HG02840 (cell line): ENCODE measurements at regions not wholly inside any gene's neighbourhood (a gene's known extent, or its start where the extent isn't known, plus 50 kb on each side); places are given as distances from the start of the nearest gene placed in this dataset.

Experiments used
- ATAC-seq: cut with Tn5 transposase; IDR thresholded peaks from one replicate; pipeline ENCODE4 v1.9.1; 2021; ENCODE audit warnings: mild to moderate bottlenecking, moderate library complexity, moderate number of reproducible peaks; ENCODE audit not compliant: unreplicated experiment, low FRiP score

DNA sequence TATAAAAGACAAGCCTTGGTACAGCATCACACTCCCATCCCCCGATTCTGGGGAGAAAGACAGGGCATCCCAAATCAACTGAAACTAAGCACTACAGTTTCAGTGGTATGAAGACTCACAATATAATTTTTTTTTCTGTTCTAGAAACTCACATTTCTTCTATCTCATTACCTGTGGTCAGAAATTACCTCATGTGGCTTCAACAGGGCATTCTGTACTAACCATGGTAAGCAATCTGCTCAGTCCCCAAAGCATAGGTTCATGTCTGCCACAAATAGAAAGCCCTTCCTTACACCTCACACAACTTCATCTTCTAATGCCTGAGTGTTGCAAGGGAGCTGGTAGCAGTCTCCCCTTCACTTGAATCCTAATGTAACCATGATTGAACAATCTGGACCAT is 147.4 kb upstream of the POU2AF2 start:
- no peak for ATAC-seq

DNA sequence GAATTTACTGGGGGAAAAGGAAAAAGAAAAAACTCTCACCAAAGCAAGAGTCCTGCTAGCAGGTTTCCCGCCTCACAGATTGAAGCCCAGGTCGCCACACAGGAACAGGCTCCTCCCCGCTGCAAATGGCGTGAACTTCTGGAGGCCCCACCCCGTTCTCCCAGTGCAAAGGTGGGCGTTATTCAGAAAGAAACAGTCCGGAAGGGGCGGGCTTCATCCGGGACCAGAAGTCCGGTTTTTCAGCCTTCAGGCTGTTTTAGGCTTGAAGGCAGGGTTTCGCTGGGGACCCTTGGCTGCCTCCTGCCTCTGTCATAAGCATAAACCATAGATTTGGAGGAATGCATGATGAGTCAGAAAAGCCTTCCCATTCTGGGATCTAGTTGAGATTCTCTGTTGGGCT is 148.3 kb upstream of the POU2AF2 start:
- ATAC-seq, result no peak

DNA sequence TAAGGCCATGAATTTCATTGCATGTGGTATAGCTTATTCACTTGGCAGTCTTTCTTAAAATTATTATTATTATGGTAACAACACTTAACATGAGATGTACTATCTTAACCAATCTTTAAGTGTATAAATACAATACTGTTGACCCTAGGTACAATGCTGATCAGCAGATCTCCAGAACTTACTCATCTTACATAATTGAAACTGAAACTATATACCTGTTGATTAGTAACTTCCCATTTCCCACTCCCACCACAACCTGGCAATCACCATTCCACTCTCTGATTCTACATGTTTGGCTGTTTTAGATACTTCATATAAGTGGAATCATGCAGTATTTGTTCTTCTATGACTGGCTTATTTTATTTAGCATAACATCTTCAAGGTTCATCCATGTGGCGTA is 150.2 kb upstream of the POU2AF2 start:
- no peak for ATAC-seq

DNA sequence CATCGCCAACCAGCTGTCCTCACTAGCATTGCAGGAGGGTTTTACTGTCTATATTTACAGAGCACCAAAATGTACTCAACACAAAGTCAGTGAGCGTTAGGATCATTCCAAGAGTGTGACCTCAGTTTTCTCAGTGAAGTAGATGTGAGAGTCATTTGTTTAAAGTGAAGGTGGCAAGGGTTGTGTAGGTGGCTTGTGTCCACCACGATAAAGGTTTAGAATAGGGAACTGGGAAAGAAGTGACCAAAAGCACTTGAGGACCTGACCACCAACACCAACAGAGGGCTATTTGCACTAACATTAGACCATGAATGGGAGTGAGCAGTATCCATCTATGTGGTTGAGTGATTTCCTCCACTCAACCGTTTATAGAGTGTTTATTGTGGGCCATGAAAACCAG is 152.5 kb upstream of the POU2AF2 start:
- no peak for ATAC-seq

DNA sequence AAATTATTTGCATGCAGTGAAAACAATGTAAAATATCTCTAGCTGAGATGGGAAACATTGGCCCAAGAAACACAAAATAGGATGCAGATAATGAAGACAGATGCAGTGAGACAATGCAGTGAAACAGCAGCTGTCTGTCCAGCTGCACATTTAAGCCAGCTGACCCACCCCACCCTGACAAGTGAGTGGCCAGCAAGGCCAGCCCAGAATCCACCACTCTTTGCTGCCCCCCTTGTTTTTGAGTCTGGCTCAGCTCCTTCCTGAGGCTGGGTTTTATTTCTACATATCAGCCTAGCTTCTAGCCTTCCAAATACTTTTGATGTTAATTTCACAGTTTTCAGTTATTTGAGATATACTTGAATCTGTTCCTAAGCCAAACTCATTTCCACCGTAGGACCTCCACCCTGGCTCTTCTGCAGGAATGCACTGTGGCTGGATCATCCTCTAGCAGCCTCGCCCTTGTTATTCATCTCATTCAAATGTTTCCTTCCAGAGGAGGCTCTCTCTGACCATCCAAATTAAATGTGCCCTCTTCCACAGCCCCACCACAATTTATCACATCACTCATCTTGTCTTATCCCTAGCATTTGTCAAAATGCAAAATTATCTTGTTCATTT is 154.1 kb upstream of the POU2AF2 start:
- no peak for ATAC-seq

DNA sequence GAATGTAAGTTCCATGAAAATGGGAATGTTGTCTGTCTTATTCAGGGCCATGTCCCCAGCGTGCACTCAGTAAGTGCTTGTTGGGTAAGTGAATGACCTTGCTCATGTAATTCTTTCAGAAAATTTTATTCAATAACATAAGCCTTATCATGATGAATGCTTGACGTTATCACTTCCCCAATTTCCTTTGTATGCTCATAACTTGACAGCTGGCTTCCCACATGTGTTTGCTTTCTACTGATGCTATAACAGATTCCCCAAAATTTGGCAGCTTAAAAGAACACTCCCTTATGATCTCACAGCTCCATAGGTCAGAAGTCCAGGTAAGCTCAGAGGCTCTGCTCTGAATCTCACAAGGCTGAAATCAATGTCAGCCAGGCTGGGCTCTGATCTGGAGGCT is 155.8 kb upstream of the POU2AF2 start:
- no peak for ATAC-seq

DNA sequence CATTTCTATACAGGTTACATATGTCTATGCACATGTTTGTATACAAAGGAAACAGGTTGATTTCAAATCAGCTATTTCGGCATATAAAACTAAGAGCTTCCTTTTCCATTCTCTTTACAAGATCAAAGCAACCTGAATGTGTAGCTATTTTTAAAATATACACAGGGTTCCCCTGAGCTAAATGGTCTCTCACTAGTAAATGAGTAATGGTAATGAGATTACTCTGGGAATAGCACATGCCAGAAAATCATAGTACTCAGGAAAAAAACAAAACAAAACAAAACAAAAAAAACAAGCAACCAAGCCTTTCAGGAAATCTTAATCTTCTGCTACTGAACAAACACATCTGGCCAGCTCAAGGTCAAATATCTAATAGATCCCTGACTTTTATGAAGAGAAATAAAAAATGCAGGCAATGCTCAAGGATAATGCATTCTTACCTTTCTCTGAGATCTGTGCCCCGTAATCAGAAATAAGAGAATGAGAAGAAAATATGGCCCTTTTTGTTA is 156.6 kb upstream of the POU2AF2 start:
- ATAC-seq, result no peak

DNA sequence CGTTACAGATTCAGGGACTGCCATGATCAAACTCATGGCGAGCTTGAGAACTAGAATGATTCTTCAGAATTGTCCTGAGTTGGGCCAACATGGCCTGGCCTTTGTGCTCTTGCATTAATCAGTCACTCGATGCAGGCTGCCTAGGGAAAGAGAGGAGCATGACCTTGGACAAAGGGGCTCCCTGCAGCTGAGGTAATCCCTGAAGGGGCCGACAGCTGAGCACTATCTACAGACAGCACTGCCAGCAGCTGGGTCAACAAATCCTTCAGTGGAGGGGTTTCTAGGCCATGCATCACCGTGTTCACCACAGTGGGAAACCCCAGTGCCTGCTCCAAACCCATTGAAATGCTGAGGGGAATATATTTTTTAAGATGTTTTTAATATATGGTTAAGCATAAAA is 159.5 kb upstream of the POU2AF2 start:
- ATAC-seq, result no peak

DNA sequence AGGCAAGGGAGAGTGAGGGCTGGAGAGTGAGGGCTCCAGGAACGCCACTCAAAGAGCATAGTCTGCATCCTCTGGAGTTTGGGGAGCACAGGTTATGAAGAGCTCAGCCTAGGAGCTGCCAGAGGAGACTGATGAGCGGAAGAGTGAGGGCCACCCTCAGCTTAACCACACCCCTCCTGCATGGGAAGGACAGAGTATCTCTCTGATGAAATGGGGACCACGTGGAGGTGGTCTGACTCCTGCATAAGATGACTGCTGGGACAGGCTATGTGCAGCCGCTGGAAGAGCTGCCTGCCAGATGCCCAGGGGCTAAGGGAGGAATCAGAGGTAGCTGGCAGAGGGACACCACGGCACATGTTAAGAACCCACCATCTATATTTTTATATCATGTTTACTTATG is 162.9 kb upstream of the POU2AF2 start:
- ATAC-seq, result no peak

DNA sequence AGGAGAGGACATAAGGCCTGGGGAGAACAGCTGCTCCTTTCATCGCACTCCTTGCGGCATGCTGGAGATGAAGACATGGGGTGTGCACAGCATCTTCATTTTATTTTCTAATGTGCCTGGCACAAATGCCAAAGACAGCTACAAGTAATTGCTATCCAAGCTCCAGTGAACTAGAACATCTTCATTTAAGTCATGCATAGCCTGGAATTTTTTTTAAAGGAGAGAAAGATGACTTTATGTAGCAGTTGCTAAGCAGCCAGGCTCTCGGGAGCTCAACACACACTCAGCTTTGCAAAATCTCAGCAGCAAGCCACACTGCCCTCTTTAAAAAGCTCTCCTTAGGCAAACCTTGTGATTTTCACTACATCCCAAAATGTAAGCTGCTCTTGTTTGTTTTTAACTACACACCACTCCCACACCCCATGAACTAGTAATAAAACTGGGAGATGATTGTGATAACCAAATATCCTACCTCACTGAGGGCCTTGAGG is 164.5 kb upstream of the POU2AF2 start:
- ATAC-seq, result no peak

DNA sequence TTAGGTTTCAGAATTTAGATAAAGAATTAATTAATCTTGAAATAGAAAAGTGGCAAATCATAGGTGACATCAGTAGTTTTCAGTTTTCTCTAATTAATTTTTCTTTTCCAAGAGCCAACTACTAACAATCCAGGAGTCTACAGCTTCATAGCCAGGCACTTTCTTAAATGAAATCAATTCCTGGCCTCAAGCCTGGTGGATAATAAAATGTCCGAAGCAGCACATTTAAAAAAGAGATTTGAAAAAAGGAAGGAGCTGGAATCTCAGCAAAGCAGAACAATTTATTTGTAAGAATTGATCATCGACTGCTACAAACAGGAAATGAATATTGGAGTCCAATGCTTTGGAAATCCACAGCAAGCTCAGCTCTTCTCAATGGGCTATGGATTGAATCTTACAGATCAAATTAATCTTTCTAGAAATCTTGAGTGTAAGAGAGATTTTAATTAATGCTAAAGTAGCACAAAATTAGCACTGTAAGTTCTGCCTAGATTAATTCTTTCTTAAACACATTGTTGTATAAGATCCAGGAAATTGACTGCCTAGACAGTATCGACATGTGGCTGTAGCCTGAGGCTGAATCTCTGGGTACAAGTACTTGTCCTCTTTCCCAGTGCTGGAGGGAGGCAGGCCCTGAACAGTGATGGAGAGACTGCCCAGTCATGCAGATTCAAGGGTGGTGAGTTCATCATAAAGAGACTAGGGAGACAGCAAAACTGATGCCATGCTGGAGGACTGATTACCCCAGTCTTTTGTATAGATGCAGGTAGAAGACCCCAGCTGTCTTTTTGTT is 167.8 kb upstream of the POU2AF2 start:
- no peak for ATAC-seq

DNA sequence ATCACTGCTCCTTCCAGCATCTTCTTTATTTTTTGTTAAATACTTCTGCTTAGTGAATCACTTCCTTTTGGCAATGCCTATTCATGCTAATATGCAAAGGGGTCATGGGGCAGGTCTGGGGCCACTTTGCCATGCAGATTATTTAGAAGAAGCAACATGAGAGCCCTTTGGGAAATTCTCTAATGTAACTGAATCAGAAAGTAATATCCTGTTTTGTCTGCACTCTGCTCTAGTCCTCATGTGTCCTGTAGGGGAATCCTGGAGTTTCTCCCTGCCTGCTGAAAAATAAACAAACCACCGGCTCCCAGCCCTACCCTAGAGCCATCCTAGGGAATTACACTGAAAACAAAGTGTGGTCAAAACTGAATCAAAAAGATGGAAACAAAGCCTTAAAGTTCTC is 176.5 kb upstream of the POU2AF2 start:
- no peak for ATAC-seq

DNA sequence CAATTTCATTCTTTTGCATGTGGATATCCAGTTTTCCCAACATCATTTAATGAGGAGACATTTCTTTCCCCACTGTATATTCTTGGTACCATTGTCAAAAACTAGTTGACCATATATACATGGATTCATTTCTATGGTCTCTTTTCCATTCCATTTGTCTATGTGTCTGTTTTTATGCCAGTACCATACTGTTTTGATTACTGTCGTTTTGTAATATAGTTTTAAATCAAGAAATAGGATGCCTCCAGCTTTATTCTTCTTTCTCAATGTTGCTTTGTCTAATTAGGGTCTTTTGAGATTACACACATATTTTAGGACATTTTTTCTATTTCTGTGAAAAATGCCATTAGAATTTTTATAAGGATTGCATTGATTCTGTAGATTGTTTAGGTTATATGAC is 177.5 kb upstream of the POU2AF2 start:
- no peak for ATAC-seq

DNA sequence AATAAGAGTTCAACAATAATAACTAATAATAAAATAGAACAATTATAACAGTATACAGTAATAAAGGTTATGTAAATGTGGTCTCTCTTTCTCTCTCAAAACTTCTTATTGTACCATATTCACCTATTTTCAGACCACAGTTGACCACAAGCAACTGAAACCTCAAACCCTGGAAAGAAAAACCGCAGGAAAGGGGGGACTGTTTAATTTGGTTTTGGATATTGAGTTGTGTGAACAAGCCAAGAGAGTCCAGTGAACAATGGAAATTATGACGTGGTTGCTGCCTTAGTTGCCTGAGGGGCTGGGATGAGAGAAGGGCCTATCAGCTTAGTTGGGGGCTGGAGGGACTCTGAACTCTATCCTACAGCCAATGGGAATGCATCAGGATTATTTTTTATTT is 178.7 kb upstream of the POU2AF2 start:
- ATAC-seq, result no peak

DNA sequence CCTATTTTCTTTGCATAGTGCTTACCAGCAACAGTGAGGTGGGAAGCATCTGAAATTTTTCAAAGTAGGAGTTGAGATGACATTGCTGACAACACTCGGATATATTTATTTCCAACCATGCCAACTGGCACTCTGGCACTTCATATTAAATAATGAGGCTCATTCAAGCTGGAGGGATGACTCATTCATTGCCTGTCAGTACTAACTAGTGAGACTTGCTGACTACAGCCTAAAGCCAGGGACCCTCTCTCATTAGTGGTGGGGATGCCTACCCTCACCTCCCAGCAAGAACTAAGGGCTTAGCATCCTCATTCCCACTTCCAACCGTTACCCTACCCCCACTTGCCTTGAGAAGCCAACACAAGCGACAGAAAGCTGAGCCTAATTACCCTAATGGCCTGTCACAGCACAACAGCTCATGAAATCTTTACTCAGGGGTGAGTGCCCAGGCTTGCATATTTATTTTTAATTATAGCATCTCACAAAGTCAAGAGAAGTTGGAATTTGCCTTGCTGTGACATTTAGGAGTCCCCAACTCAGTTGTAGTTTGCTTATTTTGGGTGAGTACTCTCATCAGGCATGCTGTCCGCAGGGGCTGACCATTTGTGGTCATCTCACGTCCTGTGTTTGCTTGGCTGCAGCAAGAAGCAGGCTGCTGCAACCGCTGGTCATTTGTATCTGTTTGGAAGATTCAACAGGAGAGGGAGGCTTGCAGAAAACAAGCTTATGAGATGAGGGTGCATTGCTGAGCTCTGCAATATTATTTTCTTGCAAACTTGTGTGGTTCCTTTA is 181.6 kb upstream of the POU2AF2 start:
- ATAC-seq, result no peak

DNA sequence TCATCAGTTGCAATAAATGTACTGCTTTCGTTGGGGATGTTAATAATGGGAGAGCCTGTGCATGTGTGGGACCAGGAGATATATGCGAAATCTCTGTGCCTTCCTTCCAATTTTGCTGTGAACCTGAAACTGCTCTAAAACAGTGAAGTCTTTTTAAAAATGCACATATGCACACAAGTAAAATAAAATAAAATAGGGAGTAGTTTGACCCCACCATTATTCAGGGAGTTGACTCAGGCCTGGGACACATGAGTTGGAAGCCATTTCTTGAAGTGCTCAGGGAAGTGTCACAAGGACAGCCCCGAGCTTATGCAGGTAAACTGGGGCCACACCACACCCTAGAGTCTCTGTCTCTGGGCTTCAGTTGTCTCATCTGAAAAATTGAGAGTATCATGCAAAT is 183.1 kb upstream of the POU2AF2 start:
- ATAC-seq, result no peak

DNA sequence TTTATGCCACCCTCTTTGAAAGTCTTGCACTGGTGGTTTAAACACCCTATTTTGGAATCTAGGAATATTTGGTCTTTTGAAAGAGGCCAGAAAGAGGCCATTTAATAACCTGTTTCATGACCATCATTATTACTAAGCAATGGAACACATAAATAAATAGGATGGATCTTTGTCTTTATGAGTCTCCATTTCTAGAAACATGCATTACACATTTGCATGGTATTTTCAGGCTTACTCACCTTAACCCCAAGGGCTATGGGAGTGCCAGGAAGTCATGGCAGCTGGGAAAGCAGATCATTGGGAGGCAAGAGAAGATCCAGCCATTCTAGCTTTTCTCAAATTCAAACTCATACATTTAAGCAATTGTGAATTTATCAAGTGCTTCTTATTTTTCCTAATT is 185.8 kb upstream of the POU2AF2 start:
- no peak for ATAC-seq

DNA sequence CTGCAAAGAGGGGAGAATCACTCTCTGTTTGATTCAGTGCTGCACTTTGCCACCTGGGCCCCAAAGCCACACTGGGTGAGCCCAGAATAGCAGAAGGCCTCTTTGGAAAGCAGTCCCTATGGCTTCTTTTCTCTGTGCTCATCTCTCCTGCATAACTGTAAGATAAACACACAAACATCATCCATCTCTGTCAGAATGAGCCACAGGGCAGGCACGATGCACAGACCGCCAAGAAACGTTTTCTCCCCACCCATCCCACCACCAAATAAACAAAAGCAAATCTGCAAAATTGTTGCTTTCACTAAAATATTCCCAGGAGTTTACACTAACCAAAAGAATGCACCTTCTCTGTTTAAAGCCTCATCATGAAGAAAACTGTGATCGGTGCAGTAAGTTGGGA is 196.4 kb upstream of the POU2AF2 start:
- ATAC-seq, result no peak

DNA sequence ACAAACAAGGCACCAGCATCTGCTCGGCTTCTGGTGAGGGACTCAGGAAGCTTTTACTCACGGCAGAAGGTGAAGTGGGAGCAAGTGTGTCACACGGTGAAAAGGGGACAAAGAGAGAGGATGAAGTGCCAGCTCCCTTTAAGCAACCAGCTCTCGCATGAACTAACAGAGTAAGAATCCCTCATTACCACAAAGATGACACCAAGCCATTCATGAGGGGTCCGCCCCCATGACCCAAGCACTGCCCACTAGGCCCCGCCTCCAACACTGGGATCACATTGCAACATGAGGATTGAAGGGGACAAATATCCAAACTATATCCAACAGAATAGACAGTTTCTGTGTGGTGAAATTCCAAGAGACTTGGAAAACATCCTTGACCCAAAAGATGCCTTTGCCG is 198.2 kb upstream of the POU2AF2 start:
- ATAC-seq, result no peak

DNA sequence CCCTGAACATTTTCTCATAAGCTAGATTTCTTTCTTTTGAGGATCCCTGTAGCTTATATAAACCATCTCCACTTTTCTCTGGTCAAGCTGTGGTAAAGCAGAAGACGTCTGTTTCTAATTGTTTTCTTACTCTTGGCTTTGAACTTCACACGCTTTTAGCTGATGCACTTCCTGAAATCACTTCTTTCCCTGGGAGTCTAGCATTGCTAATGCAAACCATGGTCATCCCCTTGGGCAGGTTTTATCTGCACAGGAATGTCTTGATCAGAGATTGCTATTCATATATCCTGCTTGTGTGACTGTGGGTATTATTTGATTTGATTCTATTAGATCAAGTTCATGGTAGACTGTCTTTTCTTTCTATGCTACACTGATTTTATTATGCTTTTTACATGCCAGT is 199.2 kb upstream of the POU2AF2 start:
- ATAC-seq, result no peak

DNA sequence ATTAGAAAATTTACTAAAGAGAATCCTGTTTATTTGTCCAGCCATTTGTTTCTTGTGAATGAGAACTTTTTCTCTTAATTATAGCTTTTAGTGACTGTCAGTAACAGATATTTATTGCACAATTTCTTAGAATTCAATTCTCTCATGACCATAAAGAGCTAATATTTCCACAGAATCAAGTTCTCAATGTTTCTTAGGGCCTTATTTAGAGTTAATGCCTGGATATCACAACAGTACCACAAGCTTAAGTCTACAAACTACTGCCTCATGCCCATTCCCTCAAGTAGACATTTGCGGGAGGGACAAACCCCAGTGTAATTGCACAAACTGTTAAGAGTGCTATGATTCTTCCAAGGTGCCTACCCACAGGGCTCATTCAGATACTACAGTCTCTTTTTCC is 199.7 kb upstream of the POU2AF2 start:
- no peak for ATAC-seq
